ENCODE measurements at regions not wholly inside any gene's neighbourhood (a gene's known extent, or its start where the extent isn't known, plus 50 kb on each side); places are given as distances from the start of the nearest gene placed in this dataset.

DNA sequence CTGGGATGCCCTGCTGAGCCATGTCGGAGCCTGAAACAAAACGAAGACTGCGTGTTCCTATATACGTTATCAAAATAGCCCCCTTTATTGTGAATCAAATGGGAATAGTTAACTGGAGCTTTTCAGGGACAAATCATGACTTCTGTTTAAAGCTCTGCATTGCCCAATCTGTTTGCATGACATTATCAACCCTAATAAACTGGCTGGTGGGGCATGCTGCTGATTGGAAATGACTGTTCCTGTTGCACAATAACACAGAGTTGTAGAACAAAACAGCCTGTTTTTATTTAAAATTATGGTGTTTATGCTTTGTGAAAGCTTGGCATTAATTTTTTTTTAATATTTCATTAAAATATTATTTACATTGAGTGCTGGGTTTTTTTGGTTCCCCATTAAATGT lies 215.5 kb downstream of the TMEM167A start:
- H3K36me3 ChIP-seq (ENCODE audit: control insufficient read depth in 1 of 2, insufficient read depth in 2 of 2, low read length in 2 of 2) = no peaks in the 10 kb centered on the region
- no peaks in the 10 kb centered on the region for H3K9me3 ChIP-seq (ENCODE audit: control insufficient read depth in 1 of 2, low read length in 2 of 2)
- H3K4me3 ChIP-seq (ENCODE audit: low read depth in 1 of 2, low read length in 2 of 2) = no peak overlapping the region
- no peaks in the 10 kb centered on the region for H3K4me1 ChIP-seq (ENCODE audit: control insufficient read depth in 1 of 2, insufficient read depth in 2 of 2, low read length in 2 of 2)
- no peak overlapping the region for H3K27ac ChIP-seq (ENCODE audit: low read length)
- no peaks in the 10 kb centered on the region for H3K27me3 ChIP-seq (ENCODE audit: low read depth, low read length)

DNA sequence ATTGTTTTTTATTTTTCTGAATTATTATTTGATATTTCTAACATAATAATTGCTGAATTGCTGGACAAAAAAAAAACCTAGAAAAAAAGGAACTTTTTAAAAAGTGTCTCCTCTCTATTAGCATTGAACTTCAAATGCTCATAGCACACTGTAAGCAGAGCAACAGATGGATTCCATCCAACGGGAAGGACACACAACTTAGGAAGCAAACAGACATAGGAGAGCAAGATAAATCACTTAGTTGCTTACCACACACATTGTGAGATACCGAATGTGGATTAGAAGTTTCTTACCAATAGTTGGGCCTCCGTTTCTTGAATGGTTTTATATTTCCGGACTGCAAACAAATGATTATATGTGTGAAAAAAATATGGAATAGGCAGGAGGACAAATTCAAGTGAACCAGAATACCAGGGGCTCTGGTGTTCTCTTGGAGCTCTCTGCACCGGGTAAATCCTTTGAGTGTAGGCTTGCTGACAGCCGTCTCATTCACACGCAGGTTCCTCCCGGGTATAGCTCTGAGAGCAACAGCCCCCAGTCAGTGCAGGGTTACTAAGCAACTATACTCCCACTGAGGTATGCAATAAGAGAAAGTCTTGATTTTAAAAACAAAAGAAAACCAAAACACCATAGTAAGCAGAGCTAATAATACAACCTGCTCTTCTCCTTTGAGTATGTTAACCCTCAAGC lies 217.6 kb downstream of the TMEM167A start:
- no peaks in the 10 kb centered on the region for H3K9me3 ChIP-seq (ENCODE audit: control insufficient read depth in 1 of 2, low read length in 2 of 2)
- no peaks in the 10 kb centered on the region for H3K27me3 ChIP-seq (ENCODE audit: low read depth, low read length)
- H3K27ac ChIP-seq (ENCODE audit: low read length) = no peak overlapping the region
- no peaks in the 10 kb centered on the region for H3K4me1 ChIP-seq (ENCODE audit: control insufficient read depth in 1 of 2, insufficient read depth in 2 of 2, low read length in 2 of 2)
- no peaks in the 10 kb centered on the region for H3K36me3 ChIP-seq (ENCODE audit: control insufficient read depth in 1 of 2, insufficient read depth in 2 of 2, low read length in 2 of 2)
- H3K4me3 ChIP-seq (ENCODE audit: low read depth in 1 of 2, low read length in 2 of 2) = no peak overlapping the region

DNA sequence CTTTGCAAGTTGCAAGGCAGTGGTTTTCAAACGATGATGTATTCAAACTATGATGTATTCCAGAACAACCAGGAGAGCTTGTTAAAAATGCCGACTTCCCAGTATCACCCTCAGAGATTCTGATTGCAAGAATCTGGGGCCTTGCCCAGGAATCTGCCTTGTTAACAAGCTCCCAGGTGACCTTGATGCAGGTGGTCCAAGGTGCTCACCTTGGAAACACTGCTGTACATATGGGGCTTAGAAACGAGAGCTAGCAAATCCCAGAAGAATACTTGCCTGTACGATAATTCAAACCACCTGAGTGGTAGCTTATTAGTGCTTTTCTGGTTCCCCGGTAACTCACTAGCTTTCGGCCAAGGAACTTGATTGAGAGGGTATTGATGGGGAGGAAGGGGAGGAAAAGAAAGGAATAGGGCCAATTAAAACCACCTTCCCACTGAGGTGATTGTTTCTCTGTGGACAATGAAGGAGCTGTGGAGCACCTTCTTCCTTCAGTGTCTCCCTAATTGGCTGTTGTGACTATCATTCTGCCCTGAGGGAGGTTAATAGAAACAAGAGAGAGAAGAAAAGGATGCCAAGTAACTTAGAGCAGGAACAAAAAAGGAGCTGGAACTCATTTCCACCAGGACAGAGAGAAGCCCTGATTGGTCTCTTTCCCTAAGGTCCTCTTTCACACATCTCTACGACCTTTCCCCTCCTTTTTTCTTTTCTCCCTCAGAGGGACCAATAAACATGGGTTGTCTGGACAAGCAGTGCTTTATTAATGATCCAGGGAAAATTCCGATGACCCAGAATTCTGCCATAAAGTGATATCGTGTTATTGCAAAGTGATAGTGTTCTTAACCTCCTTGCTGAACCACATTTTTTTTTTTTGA lies 218.8 kb downstream of the TMEM167A start:
- Histone ChIP-seq H3K4me3 (ENCODE audit: low read depth in 1 of 2, low read length in 2 of 2) (no peak overlapping the region), H3K9me3 (ENCODE audit: control insufficient read depth in 1 of 2, low read length in 2 of 2) (no peaks in the 10 kb centered on the region), H3K27ac (ENCODE audit: low read length) (no peak overlapping the region), H3K36me3 (ENCODE audit: control insufficient read depth in 1 of 2, insufficient read depth in 2 of 2, low read length in 2 of 2) (no peaks in the 10 kb centered on the region), H3K4me1 (ENCODE audit: control insufficient read depth in 1 of 2, insufficient read depth in 2 of 2, low read length in 2 of 2) (no peaks in the 10 kb centered on the region), H3K27me3 (ENCODE audit: low read depth, low read length) (no peaks in the 10 kb centered on the region)

DNA sequence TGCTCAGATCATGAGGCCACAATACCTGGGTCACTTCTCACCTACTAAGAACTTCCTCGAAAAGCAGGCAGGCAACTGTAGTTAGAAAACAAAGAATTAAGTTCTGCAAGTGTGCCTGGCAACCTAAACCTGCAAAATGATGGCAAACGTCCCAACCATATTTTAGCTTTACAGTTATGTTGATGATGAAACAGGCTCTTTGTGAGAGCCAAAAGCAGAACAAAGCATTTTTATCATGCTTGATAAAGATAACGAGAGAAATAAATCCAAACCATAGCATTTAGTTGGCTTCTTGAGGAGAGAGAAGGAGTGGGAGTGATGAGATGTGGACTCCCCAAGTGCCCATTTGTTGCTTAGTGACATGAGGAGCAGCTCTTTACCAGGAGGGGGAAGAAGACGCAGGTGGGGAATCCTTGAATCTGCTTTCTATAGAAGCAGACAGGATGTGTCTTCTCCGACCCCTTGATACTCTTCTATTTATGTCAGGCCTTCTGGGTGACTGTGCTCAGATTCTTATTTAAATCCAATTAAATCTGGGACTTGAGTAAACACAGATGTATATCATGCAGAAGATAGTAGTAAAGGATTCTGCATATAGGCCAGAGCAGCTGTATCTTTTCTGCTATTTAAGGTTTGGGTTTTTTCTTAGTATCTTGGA lies 221.2 kb downstream of the TMEM167A start:
- no peaks in the 10 kb centered on the region for H3K27me3 ChIP-seq (ENCODE audit: low read depth, low read length)
- H3K4me3 ChIP-seq (ENCODE audit: low read depth in 1 of 2, low read length in 2 of 2) = no peak overlapping the region
- H3K27ac ChIP-seq (ENCODE audit: low read length) = no peak overlapping the region
- no peaks in the 10 kb centered on the region for H3K9me3 ChIP-seq (ENCODE audit: control insufficient read depth in 1 of 2, low read length in 2 of 2)
- H3K36me3 ChIP-seq (ENCODE audit: control insufficient read depth in 1 of 2, insufficient read depth in 2 of 2, low read length in 2 of 2) = no peaks in the 10 kb centered on the region
- no peaks in the 10 kb centered on the region for H3K4me1 ChIP-seq (ENCODE audit: control insufficient read depth in 1 of 2, insufficient read depth in 2 of 2, low read length in 2 of 2)

DNA sequence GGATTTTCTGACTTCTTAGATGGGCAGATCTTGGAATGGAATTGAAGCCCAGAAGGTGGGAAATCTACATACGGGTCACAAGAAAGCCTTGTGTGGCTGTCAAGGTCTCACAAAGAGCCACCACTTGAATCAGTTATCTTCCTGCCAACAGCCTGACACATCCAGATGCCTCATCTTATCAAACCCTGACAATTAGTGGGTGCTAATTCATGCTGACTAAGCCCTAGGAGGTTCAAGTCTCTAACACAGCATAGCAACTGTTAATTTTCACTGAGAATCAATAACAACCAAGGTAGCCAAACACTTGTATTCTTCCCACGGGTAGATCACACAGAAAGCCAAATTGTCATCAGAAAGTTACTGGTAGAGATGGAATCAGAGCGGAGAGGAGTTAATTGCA lies 222.2 kb downstream of the TMEM167A start:
- no peaks in the 10 kb centered on the region for H3K36me3 ChIP-seq (ENCODE audit: control insufficient read depth in 1 of 2, insufficient read depth in 2 of 2, low read length in 2 of 2)
- H3K27me3 ChIP-seq (ENCODE audit: low read depth, low read length) = no peaks in the 10 kb centered on the region
- H3K4me3 ChIP-seq (ENCODE audit: low read depth in 1 of 2, low read length in 2 of 2) = no peak overlapping the region
- H3K9me3 ChIP-seq (ENCODE audit: control insufficient read depth in 1 of 2, low read length in 2 of 2) = no peaks in the 10 kb centered on the region
- H3K4me1 ChIP-seq (ENCODE audit: control insufficient read depth in 1 of 2, insufficient read depth in 2 of 2, low read length in 2 of 2) = no peaks in the 10 kb centered on the region
- no peak overlapping the region for H3K27ac ChIP-seq (ENCODE audit: low read length)

DNA sequence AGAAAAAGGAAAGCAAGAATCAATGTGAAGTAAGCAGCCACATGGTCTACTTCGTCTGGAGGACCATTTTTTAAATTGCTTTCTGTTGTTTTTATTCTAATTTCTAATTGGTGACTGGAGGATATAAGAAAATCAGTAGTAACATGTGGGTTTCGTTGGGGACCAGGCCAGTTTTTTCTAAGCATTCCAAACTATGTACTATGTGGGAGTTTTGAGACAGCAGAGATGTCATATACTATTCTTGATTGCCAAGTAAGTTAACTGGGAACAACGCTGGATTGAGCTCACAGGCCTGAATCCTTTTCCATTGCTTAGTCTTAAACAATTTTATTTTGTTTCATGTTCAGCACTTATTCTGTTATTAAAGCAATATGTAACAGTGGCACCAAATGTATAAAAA lies 225.7 kb downstream of the TMEM167A start:
- no peak overlapping the region for H3K27ac ChIP-seq (ENCODE audit: low read length)
- H3K9me3 ChIP-seq (ENCODE audit: control insufficient read depth in 1 of 2, low read length in 2 of 2) = no peaks in the 10 kb centered on the region
- no peaks in the 10 kb centered on the region for H3K36me3 ChIP-seq (ENCODE audit: control insufficient read depth in 1 of 2, insufficient read depth in 2 of 2, low read length in 2 of 2)
- no peaks in the 10 kb centered on the region for H3K4me1 ChIP-seq (ENCODE audit: control insufficient read depth in 1 of 2, insufficient read depth in 2 of 2, low read length in 2 of 2)
- H3K4me3 ChIP-seq (ENCODE audit: low read depth in 1 of 2, low read length in 2 of 2) = no peak overlapping the region
- no peaks in the 10 kb centered on the region for H3K27me3 ChIP-seq (ENCODE audit: low read depth, low read length)

DNA sequence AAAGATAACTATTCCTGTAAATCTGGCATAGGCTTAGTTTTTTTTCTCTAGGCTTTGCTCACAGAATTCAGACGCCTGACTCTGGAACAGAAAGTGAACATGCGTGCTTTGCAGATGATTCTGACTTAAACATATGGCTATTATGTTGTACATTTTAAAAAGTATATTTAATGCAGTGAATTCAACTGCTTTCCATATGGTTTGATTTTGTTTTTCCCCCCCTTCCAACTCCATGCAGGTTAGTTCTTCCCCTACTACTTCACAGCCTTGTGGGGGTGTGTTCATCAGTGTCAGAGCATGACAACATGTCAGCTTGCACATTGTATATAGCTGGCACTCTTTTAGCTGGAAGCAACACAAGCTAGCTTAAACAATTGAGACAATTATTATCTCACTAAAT lies 226.8 kb downstream of the TMEM167A start:
- H3K27ac ChIP-seq (ENCODE audit: low read length) = no peak overlapping the region

DNA sequence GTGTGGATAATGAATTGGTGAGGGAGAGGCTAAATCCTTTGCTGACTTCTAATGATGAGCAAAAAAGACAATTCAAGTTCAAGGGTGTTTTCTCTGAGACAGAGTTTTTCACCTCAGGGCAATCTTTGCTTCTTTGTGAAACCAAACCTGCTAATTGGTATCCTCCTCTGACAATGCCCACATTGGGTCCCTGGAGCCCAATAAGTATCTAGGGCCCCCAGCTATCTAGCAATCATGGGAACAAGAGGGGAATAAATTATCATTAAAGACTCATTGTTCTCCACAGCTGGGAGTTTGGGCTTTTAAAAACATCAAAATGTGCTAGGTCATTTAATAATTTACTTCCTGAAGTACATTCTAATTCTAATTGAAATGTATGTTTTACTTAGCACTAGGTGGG lies 227.3 kb downstream of the TMEM167A start:
- no peak overlapping the region for H3K4me3 ChIP-seq (ENCODE audit: low read depth in 1 of 2, low read length in 2 of 2)
- H3K27ac ChIP-seq (ENCODE audit: low read length) = no peak overlapping the region
- H3K4me1 ChIP-seq (ENCODE audit: control insufficient read depth in 1 of 2, insufficient read depth in 2 of 2, low read length in 2 of 2) = no peaks in the 10 kb centered on the region
- H3K27me3 ChIP-seq (ENCODE audit: low read depth, low read length) = no peaks in the 10 kb centered on the region
- no peaks in the 10 kb centered on the region for H3K9me3 ChIP-seq (ENCODE audit: control insufficient read depth in 1 of 2, low read length in 2 of 2)
- no peaks in the 10 kb centered on the region for H3K36me3 ChIP-seq (ENCODE audit: control insufficient read depth in 1 of 2, insufficient read depth in 2 of 2, low read length in 2 of 2)

More for the DNA sequence above, 226.8 kb downstream of the TMEM167A start:
- H3K4me1 ChIP-seq (ENCODE audit: control insufficient read depth in 1 of 2, insufficient read depth in 2 of 2, low read length in 2 of 2) = no peaks in the 10 kb centered on the region
- no peaks in the 10 kb centered on the region for H3K27me3 ChIP-seq (ENCODE audit: low read depth, low read length)
- H3K36me3 ChIP-seq (ENCODE audit: control insufficient read depth in 1 of 2, insufficient read depth in 2 of 2, low read length in 2 of 2) = no peaks in the 10 kb centered on the region
- H3K4me3 ChIP-seq (ENCODE audit: low read depth in 1 of 2, low read length in 2 of 2) = no peak overlapping the region
- H3K9me3 ChIP-seq (ENCODE audit: control insufficient read depth in 1 of 2, low read length in 2 of 2) = no peaks in the 10 kb centered on the region

DNA sequence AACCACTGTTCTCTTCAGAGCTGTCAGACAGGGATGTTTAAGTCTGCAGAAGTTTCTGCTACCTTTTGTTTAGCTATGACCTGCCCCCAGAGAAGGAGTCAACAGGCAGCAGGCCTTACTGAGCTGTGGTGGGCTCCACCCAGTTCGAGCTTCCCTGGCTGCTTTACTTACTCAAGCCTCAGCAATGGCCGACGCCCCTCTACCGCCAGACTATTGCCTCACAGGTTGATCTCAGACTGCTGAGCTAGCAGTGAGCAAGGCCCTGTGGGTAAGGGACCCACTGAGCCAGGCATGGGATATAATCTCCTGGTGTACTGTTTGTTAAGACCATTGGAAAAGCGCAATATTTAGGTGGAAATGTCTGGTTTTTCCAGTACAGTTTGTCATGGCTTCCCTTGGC lies 229.6 kb downstream of the TMEM167A start:
- Histone ChIP-seq H3K4me1 (ENCODE audit: control insufficient read depth in 1 of 2, insufficient read depth in 2 of 2, low read length in 2 of 2) (no peaks in the 10 kb centered on the region), H3K27me3 (ENCODE audit: low read depth, low read length) (no peaks in the 10 kb centered on the region), H3K36me3 (ENCODE audit: control insufficient read depth in 1 of 2, insufficient read depth in 2 of 2, low read length in 2 of 2) (no peaks in the 10 kb centered on the region), H3K27ac (ENCODE audit: low read length) (no peak overlapping the region), H3K4me3 (ENCODE audit: low read depth in 1 of 2, low read length in 2 of 2) (no peak overlapping the region), H3K9me3 (ENCODE audit: control insufficient read depth in 1 of 2, low read length in 2 of 2) (no peaks in the 10 kb centered on the region)

DNA sequence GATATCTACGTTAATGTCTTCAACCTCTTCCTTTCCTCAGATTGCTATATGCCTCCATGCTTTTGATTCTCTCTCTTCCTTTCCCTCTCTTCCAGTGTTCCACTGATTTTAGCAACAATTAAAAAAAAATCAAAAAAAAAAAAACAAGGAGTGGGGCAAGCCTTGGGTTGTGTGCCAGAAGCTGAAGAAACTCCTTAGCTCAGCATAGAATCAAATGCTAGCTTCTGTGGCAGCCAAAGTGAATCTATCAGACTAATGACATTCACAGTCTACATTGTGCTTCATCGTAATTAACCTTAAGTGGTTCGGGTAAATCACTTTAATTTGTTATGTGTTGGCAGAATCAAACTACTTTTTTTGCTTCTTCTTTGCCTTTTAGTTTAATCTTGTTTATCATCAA lies 237.3 kb downstream of the TMEM167A start:
- Histone ChIP-seq H3K4me3 (ENCODE audit: low read depth in 1 of 2, low read length in 2 of 2) (no peak overlapping the region), H3K27me3 (ENCODE audit: low read depth, low read length) (no peaks in the 10 kb centered on the region), H3K36me3 (ENCODE audit: control insufficient read depth in 1 of 2, insufficient read depth in 2 of 2, low read length in 2 of 2) (no peaks in the 10 kb centered on the region), H3K4me1 (ENCODE audit: control insufficient read depth in 1 of 2, insufficient read depth in 2 of 2, low read length in 2 of 2) (no peaks in the 10 kb centered on the region), H3K27ac (ENCODE audit: low read length) (no peak overlapping the region), H3K9me3 (ENCODE audit: control insufficient read depth in 1 of 2, low read length in 2 of 2) (no peaks in the 10 kb centered on the region)

DNA sequence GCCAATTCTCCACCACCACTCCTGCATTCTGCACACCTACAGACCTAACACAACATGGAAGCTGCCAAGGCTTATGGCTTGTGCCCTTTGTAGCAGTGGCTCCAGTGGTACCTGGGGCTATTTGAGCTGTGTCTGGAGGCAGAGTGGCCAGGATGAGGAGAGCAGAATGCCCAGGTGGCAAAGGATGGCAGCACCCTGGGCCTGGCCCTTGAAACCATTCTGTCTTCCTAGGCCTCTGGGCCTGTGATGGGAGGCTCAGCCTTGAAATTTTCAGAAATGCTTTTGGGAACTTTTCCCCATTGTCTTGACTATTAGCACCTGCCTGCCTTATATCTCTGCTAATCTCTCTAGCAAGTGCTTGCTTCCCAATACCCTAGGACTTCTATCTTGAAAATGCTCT lies 241.7 kb downstream of the TMEM167A start:
- Histone ChIP-seq H3K27ac (ENCODE audit: low read length) (no peak overlapping the region), H3K27me3 (ENCODE audit: low read depth, low read length) (no peaks in the 10 kb centered on the region), H3K4me3 (ENCODE audit: low read depth in 1 of 2, low read length in 2 of 2) (no peak overlapping the region), H3K4me1 (ENCODE audit: control insufficient read depth in 1 of 2, insufficient read depth in 2 of 2, low read length in 2 of 2) (no peaks in the 10 kb centered on the region), H3K36me3 (ENCODE audit: control insufficient read depth in 1 of 2, insufficient read depth in 2 of 2, low read length in 2 of 2) (no peaks in the 10 kb centered on the region), H3K9me3 (ENCODE audit: control insufficient read depth in 1 of 2, low read length in 2 of 2) (no peaks in the 10 kb centered on the region)

Data from muscle layer of duodenum (tissue), 2 donors.